ENCODE measurements at regions not wholly inside any gene's neighbourhood (a gene's known extent, or its start where the extent isn't known, plus 50 kb on each side); places are given as distances from the start of the nearest gene placed in this dataset.
"Not testable (repeated sequence)": the region's sequence is repeated elsewhere in the genome, so short reads cannot be mapped to it uniquely, and the experiment has no call there.

DNA sequence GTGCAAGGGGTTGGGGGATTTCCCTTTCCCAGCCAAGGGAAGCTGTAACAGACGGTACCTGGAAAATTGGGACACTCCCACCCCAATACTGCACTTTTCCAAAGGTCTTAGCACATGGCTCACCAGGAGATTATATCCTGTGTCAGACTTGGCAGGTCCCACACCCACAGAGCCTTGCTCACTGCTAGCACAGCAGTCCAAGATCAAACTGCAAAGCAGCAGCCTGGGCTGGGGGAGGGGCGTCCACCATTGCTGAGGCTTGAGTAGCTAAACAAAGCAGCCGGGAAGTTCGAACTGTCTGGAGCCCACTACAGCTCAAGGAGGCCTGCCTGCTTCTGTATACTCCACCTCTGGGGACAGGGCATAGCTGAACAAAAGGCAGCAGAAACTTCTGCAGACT is 604.2 kb upstream of the SEMA3D start:
- DNase-seq (ENCODE audit: low spot score): not testable (repeated sequence)

DNA sequence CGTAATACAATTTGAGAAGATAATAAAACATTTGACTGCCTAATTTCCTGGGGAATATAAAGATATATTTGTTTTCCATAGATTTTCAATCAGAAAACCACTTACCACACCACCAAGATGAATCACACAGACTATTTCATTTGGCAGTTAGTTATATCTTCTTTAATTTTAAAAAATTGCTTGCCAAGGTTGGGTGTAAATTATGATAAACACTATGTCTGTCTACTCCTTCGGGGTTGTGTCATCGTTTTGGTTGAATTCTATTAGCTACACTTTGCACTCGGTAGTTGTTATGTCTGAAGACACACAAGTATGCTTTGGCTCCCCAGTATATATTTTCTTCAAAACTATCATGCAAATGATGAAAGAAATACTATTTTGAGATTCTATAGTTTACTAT is 594.8 kb upstream of the SEMA3D start:
- no peak for DNase-seq (ENCODE audit: low spot score)

DNA sequence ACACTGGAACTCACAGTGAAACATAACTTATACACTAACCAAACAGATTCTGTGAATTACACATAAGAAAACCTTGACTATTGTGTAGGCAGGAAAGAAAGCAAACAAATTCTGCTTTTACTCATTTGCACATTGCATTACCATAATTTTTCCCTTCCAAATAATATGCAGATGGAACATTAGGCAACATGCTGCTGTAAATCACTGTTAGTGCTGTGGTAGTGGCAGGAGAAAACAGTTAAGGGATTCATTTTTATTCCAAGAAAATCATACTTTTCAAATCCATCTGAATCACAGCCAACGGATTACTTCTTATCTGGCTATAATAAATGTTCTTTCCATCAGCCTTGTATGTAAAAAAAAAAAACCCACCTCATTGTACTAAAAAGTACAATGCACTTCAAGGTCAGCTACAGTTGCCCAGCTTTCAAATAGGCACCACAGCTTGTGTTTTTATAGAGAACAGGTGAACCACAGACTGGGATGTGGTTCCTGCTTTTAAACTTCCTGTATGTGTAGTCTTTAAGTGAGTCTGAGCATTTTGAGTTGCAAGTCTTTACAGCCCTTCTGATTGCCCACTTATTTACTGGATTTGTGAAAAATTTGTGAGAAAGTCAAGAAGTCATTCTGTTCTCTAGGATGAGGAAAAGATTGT is 590.0 kb upstream of the SEMA3D start:
- DNase-seq (ENCODE audit: low spot score): no peak

DNA sequence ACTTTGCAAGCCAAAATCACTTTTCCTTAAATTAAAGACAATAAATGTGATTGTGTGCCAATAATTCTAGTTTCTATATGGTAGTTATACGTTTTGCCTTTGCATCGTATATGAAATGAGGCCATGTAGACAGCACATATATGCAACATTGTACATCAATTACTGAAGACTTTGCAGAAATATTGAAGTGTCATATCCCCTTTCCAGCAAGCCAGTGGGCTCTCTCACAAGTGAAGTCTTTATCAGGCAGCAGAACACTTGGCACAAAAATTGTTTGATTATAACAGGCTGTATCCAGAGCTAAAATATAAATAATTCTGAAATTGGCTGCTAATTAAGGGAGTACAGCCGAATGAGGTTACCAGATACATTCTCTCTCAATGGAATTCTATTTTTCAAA is 588.6 kb upstream of the SEMA3D start:
- no peak for DNase-seq (ENCODE audit: low spot score)

DNA sequence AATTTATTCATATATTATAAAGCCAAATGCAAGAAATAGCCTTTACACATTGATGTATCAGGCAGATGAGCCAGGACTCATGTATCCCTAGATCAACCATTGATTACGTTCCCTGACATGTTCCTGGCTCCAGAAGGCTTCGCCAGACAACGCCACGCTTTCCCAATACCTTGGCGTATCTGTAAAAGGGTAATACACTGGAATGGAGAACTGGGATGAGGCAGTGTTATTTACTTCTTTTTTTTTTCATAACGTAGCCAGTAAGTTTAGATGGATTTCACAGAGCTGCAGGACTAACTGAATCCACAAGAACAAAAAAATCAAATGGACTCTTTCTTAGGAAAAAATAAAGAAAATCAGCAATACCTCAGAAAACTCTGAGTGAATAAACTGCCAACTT is 588.1 kb upstream of the SEMA3D start:
- no peak for DNase-seq (ENCODE audit: low spot score)

DNA sequence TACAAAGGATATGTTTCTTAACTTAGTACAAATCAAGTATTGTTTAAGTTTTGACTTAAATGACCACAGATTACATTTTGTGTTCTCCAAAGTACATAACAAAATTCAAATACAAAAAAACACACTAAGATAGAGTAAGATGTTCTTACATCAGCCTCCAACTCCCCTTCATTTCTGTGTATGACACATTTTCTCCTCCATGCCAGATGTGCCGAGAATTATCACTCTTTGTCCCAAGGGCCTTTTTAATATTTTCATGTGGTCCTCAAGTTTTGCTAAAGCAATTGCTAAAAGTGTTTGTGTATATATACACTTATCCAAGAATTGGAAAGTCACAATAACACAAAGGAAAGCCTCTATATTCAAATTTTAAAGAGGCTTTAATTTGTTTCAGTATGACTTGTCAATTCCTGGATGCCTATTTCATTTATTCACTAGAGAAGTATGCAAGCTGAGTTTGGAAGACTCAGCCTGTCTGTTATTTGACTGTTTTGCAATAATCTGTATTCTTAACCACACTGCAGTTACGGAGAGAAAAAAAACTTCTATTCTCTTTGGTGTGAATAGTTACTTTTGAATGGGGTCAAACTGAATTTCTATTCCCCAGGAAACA is 586.4 kb upstream of the SEMA3D start:
- DNase-seq (ENCODE audit: low spot score): no peak

DNA sequence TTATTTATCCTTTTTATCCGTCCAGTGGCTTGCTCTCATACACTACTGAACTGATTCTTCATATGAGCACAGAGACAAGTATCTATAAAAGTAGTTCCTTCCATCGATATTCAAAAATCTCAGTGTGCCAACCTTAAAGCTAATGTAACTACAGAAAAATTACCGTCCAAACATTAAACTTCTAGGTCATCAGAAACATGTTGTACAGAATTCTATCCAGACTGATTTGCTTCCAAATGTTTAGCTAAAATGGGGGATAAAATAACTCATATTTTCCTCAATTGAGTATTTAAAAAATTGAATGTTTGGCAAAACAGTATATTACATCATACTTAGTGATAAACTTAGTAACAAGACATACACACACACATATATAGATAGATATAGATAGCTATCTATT is 584.7 kb upstream of the SEMA3D start:
- DNase-seq (ENCODE audit: low spot score): no peak

DNA sequence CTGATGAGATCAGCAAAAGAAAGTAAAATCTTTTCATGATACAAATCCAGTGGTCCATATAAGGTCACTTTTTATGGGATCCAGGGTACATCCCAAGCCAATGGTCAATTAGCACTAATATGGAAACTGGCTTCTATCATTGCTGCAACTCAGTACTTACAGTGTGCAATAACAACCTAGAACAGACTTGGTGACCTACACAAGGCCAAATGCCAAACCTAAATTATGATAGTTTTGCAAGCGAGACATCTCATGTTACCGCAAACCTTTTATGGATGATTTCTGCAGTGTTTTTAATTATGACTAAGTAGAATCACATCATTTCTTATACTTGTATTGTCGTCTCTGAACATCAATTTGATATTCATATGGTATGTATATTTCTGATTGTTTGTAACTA is 583.5 kb upstream of the SEMA3D start:
- no peak for DNase-seq (ENCODE audit: low spot score)

DNA sequence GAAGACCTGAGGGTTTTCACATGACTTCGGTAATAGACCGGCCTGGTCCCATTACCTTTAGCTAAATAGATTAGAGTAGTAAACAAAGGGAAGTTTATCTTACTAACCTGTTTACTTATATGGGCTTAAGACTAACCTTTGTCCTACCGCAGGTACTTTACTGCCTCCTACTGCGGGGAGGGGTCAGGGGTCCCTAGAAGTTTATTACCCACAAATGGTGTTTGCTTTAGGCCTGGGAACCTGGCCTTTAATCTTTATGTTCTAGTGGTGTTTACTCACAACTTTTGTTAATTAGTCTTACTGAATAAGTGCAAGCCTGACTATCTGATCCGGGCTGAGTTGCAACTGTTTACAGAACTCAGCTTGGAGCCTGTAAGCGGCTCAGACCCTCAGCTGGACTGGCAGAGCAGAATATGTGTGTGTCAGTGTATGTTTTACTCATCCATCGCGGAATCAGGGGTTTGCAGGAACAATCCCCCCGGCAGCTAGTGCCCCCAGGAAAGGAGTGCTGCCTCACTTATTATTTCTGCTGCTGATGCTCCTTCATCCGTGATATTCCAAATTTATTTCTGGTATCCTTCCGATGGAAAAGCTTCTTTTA is 578.9 kb upstream of the SEMA3D start:
- DNase-seq (ENCODE audit: low spot score): peak; percentile 48

DNA sequence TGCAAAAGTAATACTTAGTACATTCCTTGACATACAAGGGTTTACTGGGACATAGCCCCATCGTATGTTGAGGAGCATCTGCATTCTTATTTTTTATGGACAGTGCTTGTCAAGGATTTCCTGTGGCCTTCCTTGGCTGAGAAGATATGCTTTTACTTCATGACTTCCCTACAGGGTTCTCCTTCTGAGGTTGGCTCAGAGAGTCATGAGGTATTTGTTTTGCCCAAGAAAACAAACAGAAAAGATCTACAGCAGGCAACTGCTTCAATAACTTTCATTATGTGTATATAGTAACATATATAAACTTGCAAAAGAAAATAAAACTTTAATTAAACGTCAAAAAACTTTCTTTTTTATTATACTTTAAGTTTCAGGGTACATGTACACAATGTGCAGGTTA is 577.2 kb upstream of the SEMA3D start:
- no peak for DNase-seq (ENCODE audit: low spot score)

DNA sequence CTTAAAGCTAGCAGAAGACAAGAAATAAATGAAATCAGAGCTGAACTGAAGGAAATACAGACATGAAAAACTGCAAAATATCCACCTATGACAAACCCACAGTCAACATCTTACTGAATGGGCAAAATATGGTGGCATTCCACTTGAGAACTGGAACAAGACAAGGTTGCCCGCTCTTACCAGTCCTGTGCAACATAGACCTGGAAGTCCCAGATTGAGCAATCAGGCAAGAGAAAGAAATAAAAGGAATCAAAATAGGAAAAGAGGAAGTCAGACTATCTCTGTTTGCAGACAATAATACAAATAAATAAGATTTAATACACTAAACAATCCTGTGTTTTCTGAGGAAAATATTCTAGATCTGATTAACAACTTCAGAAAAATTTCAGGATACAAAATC is 570.5 kb upstream of the SEMA3D start:
- DNase-seq (ENCODE audit: low spot score): no peak

DNA sequence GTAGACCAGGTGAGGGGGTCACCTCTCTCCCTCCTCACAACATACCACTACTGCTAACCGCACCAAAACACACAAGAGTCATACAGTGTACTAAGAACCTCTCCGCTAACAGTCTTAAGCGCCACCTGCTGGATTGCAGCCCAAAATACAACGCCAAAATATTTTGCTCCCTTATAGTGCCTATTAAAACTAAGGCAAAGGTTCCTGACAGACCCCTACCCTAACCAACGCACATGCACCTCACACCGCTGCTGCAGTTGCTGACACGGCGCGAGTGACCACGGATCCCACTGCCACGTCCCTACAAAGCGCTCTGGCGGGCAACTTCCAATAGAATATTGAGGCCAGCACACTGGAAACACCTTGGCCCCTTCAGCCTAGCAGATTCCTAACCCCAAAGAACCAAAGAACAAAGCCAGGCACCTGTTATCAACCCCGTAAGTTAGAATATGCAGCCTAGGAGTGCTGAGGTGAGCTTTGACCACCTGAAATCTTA is 563.6 kb upstream of the SEMA3D start:
- DNase-seq (ENCODE audit: low spot score): peak; percentile 57

DNA sequence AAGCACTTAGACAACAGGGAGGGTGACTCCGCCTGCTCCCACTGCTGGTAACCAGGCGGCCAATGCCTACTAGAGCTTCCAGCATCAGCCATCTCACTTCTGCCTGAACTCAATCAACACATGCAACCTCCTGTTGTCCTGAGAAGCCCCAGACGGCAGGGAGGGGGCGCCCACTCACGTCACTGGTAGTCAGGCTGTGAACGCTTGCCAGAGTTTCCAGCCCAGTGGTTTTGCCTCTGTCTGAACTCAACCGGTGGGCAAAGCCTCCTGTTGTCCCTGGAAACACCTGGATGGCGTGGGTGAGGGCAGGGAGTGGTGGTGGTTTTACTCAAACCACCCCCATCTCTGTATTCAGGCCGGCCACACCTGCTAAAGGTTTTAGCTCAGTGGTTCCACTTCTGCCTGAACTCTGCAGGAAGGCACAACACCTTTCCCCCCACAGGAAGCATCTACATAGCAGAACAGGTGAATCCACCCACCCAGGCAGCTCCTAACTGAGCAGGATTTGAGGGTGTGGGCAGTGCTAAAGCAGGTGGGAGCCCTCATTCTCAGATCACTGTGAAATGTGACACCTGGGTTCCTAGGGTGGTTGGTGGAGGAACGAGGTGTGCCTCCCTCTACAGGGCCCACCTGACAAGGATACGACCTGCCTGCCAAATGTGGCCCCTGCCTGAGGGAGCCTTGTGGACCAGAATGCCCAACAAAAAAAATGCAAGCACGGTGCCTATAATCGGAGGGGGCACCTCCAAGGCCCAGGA is 563.0 kb upstream of the SEMA3D start:
- DNase-seq (ENCODE audit: low spot score): no peak

DNA sequence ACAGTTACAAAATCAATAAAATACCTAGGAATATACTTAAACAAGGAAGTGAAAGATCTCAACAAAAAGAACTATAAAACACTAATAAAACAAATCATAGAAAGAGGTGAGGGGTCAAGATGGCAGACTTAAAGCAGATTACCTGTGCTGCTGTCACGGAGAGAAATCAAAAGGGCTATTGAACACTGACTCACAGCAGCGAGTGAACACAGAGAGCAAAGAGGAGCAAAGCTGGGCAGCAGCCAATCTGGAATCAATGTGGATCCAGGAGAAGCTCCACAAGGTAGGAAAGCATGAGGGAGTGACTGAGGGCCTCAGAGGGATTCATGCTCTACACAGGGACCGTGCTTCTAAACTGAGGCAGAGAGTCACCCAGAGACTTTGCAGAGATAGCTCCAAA is 562.0 kb upstream of the SEMA3D start:
- DNase-seq (ENCODE audit: low spot score): no peak

DNA sequence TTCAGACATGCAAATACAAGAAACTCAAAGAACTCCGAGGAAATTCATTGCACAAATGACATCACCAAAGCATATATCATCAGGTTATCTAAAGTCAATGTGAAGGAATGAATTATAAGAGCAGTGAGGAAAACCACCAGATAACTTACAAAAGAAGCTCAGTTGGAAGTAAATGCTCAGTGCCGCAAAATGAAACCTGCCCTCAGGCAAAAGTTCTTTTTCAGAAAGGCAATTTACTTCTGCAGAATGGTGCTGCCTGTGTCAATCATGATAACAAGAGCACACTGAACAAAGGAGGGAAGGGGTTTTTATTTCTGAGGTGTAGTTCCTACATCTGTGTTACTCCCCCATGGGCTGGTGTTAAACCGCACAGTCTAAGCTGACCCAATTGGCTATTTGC is 550.6 kb upstream of the SEMA3D start:
- DNase-seq (ENCODE audit: low spot score): no peak

DNA sequence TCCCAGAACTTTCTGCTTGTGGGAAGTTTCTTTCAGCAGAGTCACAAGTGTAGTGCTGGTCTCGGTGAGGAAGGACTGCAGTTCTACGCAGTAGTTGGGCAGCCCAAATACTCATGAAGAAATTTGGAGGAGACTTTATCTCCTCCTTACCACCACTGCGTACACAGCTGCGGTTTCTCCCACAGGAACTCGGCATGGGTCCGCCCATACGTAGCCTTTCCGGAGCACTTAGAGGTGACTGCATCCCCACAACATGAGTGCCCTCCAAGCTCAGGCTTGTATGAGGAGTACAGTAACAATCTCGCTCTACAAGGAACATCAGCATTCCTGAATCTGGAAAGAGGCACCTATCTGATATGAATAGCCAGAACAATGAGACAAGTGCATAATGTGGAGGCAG is 549.2 kb upstream of the SEMA3D start:
- no peak for DNase-seq (ENCODE audit: low spot score)

DNA sequence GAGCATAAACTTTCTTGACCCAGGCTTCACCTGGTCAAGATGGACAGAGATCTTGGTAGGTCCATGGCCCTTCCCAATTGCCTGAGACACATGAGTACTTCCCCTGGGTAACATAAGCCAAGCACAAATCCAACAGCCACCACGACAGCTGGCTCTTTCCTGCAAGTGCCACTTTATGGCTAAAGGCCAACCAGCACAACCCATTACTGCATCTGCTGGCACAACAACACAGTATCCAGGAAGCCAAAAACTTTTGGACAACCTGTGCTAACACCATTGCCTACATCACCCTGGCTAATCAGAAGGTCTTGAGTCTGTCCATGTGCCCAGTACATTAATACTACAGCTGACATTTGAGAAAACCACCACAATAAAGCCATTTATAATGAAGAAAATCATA is 548.0 kb upstream of the SEMA3D start:
- DNase-seq (ENCODE audit: low spot score): no peak

DNA sequence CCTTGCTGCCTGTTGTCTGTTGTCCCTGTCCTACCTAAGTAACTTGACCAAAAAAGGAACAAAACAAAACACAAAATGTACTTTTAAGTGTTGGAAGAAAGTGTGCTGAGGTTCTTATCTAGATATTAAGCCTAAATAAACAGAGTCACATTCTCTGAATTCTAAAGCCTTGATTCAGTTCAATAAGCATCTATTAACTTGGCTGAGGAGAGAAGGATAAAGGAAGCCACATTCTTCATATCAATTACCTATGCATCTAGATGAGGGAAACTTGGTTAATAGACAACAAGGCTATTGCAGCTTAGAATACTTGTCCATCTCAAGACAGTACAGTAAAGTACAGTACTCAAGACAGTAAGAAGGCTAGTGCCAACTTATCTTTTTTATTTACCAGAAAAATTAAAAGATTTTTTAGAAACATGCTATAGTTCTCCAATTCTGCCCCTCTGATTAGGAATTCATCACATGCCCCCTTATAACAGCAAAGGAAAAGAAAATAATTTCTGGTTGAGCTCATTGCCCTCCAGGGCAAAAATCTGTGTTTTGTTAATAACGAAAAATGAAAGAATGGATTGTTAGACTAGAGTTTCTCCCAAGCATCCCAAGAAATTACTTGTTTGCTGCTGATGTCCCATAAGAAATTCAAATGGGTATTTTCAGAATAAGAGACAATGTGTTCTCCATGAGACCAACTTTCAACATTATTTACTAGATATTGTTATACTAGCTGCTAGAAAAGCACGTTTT is 546.5 kb upstream of the SEMA3D start:
- no peak for DNase-seq (ENCODE audit: low spot score)

DNA sequence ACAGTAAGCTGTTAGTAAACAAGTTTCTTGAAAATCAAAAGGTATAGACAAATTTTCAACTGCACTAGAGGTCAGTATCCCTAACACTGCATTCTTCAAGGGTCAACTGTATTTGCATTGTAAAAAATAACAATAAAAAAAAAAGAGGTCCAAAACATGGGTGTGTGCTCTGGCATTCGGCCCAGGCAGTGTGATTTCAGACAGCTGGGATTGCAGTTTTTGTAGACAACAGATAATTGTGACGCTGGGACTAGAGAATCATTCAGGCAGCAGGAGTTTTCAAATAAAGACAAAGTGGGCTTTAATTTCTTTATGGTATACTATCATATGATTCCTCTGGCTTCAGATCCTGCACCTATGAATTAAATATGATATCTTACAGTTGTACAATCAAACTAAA is 543.2 kb upstream of the SEMA3D start:
- no peak for DNase-seq (ENCODE audit: low spot score)

DNA sequence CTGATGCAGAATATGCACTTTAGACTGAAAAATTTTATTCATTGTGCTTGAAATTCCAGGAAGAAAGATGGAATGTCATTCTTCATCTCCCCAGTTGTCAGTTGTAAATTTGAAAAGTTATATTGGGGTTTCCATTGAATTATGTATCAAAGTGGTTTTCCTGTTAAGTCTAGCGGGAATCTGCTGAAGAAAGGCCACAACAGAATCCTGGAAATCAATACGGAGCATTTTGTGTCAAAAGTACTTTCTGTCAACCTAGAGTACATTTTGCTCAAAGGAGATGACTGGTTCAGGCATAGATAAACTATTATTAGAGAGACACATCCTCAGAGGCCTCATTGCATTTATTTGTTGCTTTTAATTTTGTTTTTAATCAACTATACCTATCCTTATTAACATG is 538.2 kb upstream of the SEMA3D start:
- DNase-seq (ENCODE audit: low spot score): no peak

DNA sequence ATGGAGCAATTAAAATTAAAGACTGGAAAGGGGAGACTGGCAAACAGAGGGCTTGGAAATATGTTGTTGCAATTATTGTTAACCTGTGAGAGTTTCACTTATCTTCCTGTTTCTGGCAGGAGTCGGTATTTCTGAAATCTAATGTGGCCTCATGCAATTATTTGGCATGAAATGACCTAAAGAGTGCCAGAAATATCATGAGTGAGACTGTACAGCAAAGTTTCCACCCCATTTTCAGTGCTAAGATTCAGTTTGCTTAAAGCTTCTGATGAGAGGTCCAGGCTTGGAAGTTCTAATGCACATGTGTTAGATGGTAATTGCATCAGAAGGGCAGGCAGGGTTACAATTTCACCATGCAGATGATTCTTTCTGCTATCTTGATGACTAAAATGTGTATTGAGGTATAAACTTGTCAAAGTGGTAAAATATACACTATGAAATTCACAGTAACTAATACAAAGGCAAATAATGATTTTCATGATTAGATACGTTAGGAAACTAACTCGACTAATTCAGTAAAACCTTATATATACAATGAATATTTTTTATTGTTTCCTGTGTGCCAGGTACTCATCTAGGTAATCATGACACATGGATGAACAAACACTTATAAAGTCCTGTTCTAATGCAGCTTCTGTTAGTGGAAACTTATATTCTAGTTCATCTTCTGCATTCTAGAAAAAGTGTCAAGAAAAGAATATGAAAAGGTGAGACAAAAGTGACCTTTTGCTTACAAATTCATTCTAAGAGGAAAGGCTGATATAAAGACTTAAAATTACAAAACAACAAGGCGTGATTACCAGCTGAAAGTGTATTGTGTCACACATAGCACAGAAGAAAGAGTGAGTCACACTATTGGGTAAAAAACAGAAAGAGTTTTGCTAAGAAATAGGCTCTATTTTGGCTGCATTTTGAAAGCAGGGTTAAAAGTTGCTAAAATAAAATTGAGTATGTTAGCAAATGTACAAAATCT is 533.4 kb upstream of the SEMA3D start:
- no peak for DNase-seq (ENCODE audit: low spot score)
